Activated T-cell treated with anti-CD3 and anti-CD28 coated beads, Interleukin-2, amount 50 U/mL, for 4 hours (primary cell): ENCODE measurements at regions not wholly inside any gene's neighbourhood (a gene's known extent, or its start where the extent isn't known, plus 50 kb on each side); places are given as distances from the start of the nearest gene placed in this dataset.

Experiments
- ATAC-seq, 2 donors: fragments of 200-7000 bp; cut with Tn5 transposase; one replicate each; pipeline ENCODE4 v1.10.0; 2021
- DNase-seq: peaks from one replicate; pipeline ENCODE4 v3.0.0-alpha.2; 2020
- H3K27me3 Mint-ChIP-seq: one replicate; pipeline ENCODE4 v1.8.0; 2021; ENCODE audit warnings: low read depth, mixed read lengths
- H3K36me3 Mint-ChIP-seq: one replicate; pipeline ENCODE4 v1.8.0; 2022; ENCODE audit warnings: mixed read lengths; ENCODE audit not compliant: insufficient read depth
- H3K4me1 Mint-ChIP-seq: one replicate; pipeline ENCODE4 v1.8.0; 2021; ENCODE audit warnings: low read depth, mixed read lengths
- H3K4me3 Mint-ChIP-seq: one replicate; pipeline ENCODE4 v1.8.0; 2021; ENCODE audit warnings: mild to moderate bottlenecking, moderate library complexity, mixed read lengths
- H3K9me3 Mint-ChIP-seq: one replicate; pipeline ENCODE4 v1.8.0; 2021; ENCODE audit warnings: mixed read lengths

GRCh38 chr20:40835321-40835720 is 146.3 kb upstream of the MAFB start:
- no peaks in the 10 kb centered on the region for H3K4me1 Mint-ChIP-seq
- no peaks in the 10 kb centered on the region for H3K36me3 Mint-ChIP-seq
- peaks cover 9% of the 10 kb centered on the region for H3K9me3 Mint-ChIP-seq
- DNase-seq (no peak), ATAC-seq (no peak)
- peaks cover 10% of the 10 kb centered on the region for H3K27me3 Mint-ChIP-seq
- H3K4me3 Mint-ChIP-seq, result no peak overlapping the region

GRCh38 chr20:40838509-40838908 is 149.5 kb upstream of the MAFB start:
- ATAC-seq (no peak), DNase-seq (no peak)
- Mint-ChIP-seq H3K27me3 (peaks cover 14% of the 10 kb centered on the region), H3K4me3 (no peak overlapping the region), H3K4me1 (no peaks in the 10 kb centered on the region), H3K9me3 (peaks cover 9% of the 10 kb centered on the region), H3K36me3 (no peaks in the 10 kb centered on the region)

GRCh38 chr20:40843251-40843650 is 154.2 kb upstream of the MAFB start:
- no peak for ATAC-seq
- H3K4me1 Mint-ChIP-seq, result no peaks in the 10 kb centered on the region
- no peak overlapping the region for H3K4me3 Mint-ChIP-seq

GRCh38 chr20:40844332-40844731 is 155.3 kb upstream of the MAFB start:
- H3K36me3 Mint-ChIP-seq, result no peaks in the 10 kb centered on the region
- H3K4me3 Mint-ChIP-seq, result no peak overlapping the region
- no peaks in the 10 kb centered on the region for H3K4me1 Mint-ChIP-seq
- H3K9me3 Mint-ChIP-seq, result no peaks in the 10 kb centered on the region
- H3K27me3 Mint-ChIP-seq, result peaks cover 8% of the 10 kb centered on the region
- DNase-seq (no peak), ATAC-seq (no peak)

More at GRCh38 chr20:40843251-40843650, 154.2 kb upstream of the MAFB start:
- Mint-ChIP-seq H3K9me3 (no peaks in the 10 kb centered on the region), H3K36me3 (no peaks in the 10 kb centered on the region), H3K27me3 (peaks cover 8% of the 10 kb centered on the region)
- no peak for DNase-seq

- no peak for DNase-seq
- Mint-ChIP-seq H3K4me1 (no peaks in the 10 kb centered on the region), H3K4me3 (no peak overlapping the region), H3K36me3 (no peaks in the 10 kb centered on the region), H3K9me3 (no peaks in the 10 kb centered on the region), H3K27me3 (no peaks in the 10 kb centered on the region)
- no peak for ATAC-seq
These were observed 159.1 kb upstream of the MAFB start for GRCh38 chr20:40848096-40848495.

GRCh38 chr20:40848526-40848925 is 159.5 kb upstream of the MAFB start:
- H3K36me3 Mint-ChIP-seq, result no peaks in the 10 kb centered on the region
- ATAC-seq (no peak), DNase-seq (no peak)
- H3K27me3 Mint-ChIP-seq, result no peaks in the 10 kb centered on the region
- H3K4me3 Mint-ChIP-seq, result no peak overlapping the region
- no peaks in the 10 kb centered on the region for H3K4me1 Mint-ChIP-seq
- no peaks in the 10 kb centered on the region for H3K9me3 Mint-ChIP-seq

- Mint-ChIP-seq H3K4me1 (no peaks in the 10 kb centered on the region), H3K36me3 (no peaks in the 10 kb centered on the region), H3K4me3 (no peak overlapping the region), H3K27me3 (no peaks in the 10 kb centered on the region), H3K9me3 (no peaks in the 10 kb centered on the region)
- ATAC-seq (no peak), DNase-seq (no peak)
These were observed 160.4 kb upstream of the MAFB start for GRCh38 chr20:40849456-40849855.

- Mint-ChIP-seq H3K9me3 (no peaks in the 10 kb centered on the region), H3K36me3 (no peaks in the 10 kb centered on the region), H3K4me1 (no peaks in the 10 kb centered on the region), H3K27me3 (no peaks in the 10 kb centered on the region), H3K4me3 (no peak overlapping the region)
- DNase-seq, result no peak
- no peak for ATAC-seq
These were observed 162.0 kb upstream of the MAFB start for GRCh38 chr20:40851051-40851450.

GRCh38 chr20:40855269-40855668 is 166.2 kb upstream of the MAFB start:
- H3K9me3 Mint-ChIP-seq, result no peaks in the 10 kb centered on the region
- no peak for DNase-seq
- H3K4me3 Mint-ChIP-seq, result no peak overlapping the region
- no peak for ATAC-seq
- H3K36me3 Mint-ChIP-seq, result no peaks in the 10 kb centered on the region
- H3K27me3 Mint-ChIP-seq, result peaks cover 2% of the 10 kb centered on the region
- no peaks in the 10 kb centered on the region for H3K4me1 Mint-ChIP-seq

- H3K4me1 Mint-ChIP-seq, result no peaks in the 10 kb centered on the region
These were observed 167.6 kb upstream of the MAFB start for GRCh38 chr20:40856653-40857052.

GRCh38 chr20:40860487-40860902 is 168.1 kb upstream of the TOP1 start:
- Mint-ChIP-seq H3K9me3 (no peaks in the 10 kb centered on the region), H3K36me3 (no peaks in the 10 kb centered on the region), H3K4me3 (no peak overlapping the region), H3K4me1 (no peaks in the 10 kb centered on the region), H3K27me3 (peaks cover 2% of the 10 kb centered on the region)
- DNase-seq (no peak), ATAC-seq (no peak)

More at GRCh38 chr20:40856653-40857052, 167.6 kb upstream of the MAFB start:
- no peaks in the 10 kb centered on the region for H3K36me3 Mint-ChIP-seq
- no peak for ATAC-seq
- H3K4me3 Mint-ChIP-seq, result no peak overlapping the region
- no peak for DNase-seq
- H3K9me3 Mint-ChIP-seq, result no peaks in the 10 kb centered on the region
- H3K27me3 Mint-ChIP-seq, result peaks cover 2% of the 10 kb centered on the region

- H3K4me1 Mint-ChIP-seq, result no peaks in the 10 kb centered on the region
- DNase-seq (no peak), ATAC-seq (no peak)
- no peak overlapping the region for H3K4me3 Mint-ChIP-seq
- H3K27me3 Mint-ChIP-seq, result peaks cover 2% of the 10 kb centered on the region
- H3K36me3 Mint-ChIP-seq, result no peaks in the 10 kb centered on the region
- no peaks in the 10 kb centered on the region for H3K9me3 Mint-ChIP-seq
These were observed 167.1 kb upstream of the TOP1 start for GRCh38 chr20:40861427-40862008.

- Mint-ChIP-seq H3K27me3 (peaks cover 2% of the 10 kb centered on the region), H3K9me3 (no peaks in the 10 kb centered on the region), H3K36me3 (no peaks in the 10 kb centered on the region), H3K4me3 (no peak overlapping the region), H3K4me1 (no peaks in the 10 kb centered on the region)
- DNase-seq, result no peak
- no peak for ATAC-seq
These were observed 165.2 kb upstream of the TOP1 start for GRCh38 chr20:40863355-40863919.

GRCh38 chr20:40864470-40864869 is 164.2 kb upstream of the TOP1 start:
- Mint-ChIP-seq H3K36me3 (no peaks in the 10 kb centered on the region), H3K9me3 (no peaks in the 10 kb centered on the region), H3K4me3 (no peak overlapping the region), H3K4me1 (no peaks in the 10 kb centered on the region), H3K27me3 (peaks cover 2% of the 10 kb centered on the region)
- DNase-seq, result no peak
- no peak for ATAC-seq

- Mint-ChIP-seq H3K36me3 (no peaks in the 10 kb centered on the region), H3K4me3 (no peak overlapping the region), H3K9me3 (no peaks in the 10 kb centered on the region), H3K27me3 (no peaks in the 10 kb centered on the region), H3K4me1 (no peaks in the 10 kb centered on the region)
- DNase-seq (no peak), ATAC-seq (no peak)
These were observed 163.5 kb upstream of the TOP1 start for GRCh38 chr20:40865095-40865494.
